ENCODE measurements at regions not wholly inside any gene's neighbourhood (a gene's known extent, or its start where the extent isn't known, plus 50 kb on each side); places are given as distances from the start of the nearest gene placed in this dataset.

- TF ChIP-seq POLR2A (IDR thresholded peaks at IDR 0.05) (no peak), CTCF (IDR thresholded peaks at IDR 0.05 in 4 of 5, conservative IDR thresholded peaks at IDR 0.05 in 1 of 5) (no peak)
- Histone ChIP-seq H3K27me3 (no peaks in the 10 kb centered on the region), H3K27ac (no peak overlapping the region), H3K4me3 (no peak overlapping the region), H3K36me3 (no peaks in the 10 kb centered on the region), H3K9me3 (no peaks in the 10 kb centered on the region), H3K4me1 (no peaks in the 10 kb centered on the region)
- intact Hi-C loops (cut with DNase I; ENCODE audit: low total_unique reads): no loop called here
- in situ Hi-C loops (cut with MboI; ENCODE audit: low sequenced_read_pairs in 4 of 4): no loop called here
- DNase-seq: no peak
- no peak for ATAC-seq
Observed at GRCh38 chr1:87201768-87202167, 126.9 kb upstream of the LMO4 start.

GRCh38 chr1:87202451-87202850, 126.2 kb upstream of the LMO4 start:
- intact Hi-C loops (cut with DNase I; ENCODE audit: low total_unique reads): no loop called here

GRCh38 chr1:87202922-87203655, 125.6 kb upstream of the LMO4 start:
- DNase-seq: no peak
- ATAC-seq: no peak
- H3K36me3 ChIP-seq: no peaks in the 10 kb centered on the region
- H3K27me3 ChIP-seq: no peaks in the 10 kb centered on the region
- H3K9me3 ChIP-seq: no peaks in the 10 kb centered on the region
- H3K4me1 ChIP-seq: no peaks in the 10 kb centered on the region
- TF ChIP-seq POLR2A (IDR thresholded peaks at IDR 0.05) (no peak), CTCF (IDR thresholded peaks at IDR 0.05 in 4 of 5, conservative IDR thresholded peaks at IDR 0.05 in 1 of 5) (no peak)
- H3K4me3 ChIP-seq: no peak overlapping the region
- no peak overlapping the region for H3K27ac ChIP-seq
- intact Hi-C loops (cut with DNase I; ENCODE audit: low total_unique reads) (no loop called here), in situ Hi-C loops (cut with MboI; ENCODE audit: low sequenced_read_pairs in 4 of 4) (no loop called here)

More at GRCh38 chr1:87202451-87202850, 126.2 kb upstream of the LMO4 start:
- Histone ChIP-seq H3K4me1 (no peaks in the 10 kb centered on the region), H3K36me3 (no peaks in the 10 kb centered on the region), H3K27ac (no peak overlapping the region), H3K27me3 (no peaks in the 10 kb centered on the region), H3K9me3 (no peaks in the 10 kb centered on the region), H3K4me3 (no peak overlapping the region)
- no peak for TF ChIP-seq CTCF (IDR thresholded peaks at IDR 0.05 in 4 of 5, conservative IDR thresholded peaks at IDR 0.05 in 1 of 5)
- TF ChIP-seq POLR2A (IDR thresholded peaks at IDR 0.05): no peak
- in situ Hi-C loops (cut with MboI; ENCODE audit: low sequenced_read_pairs in 4 of 4): no loop called here
- no peak for ATAC-seq
- no peak for DNase-seq

- in situ Hi-C loops (cut with MboI; ENCODE audit: low sequenced_read_pairs in 4 of 4) (no loop called here), intact Hi-C loops (cut with DNase I; ENCODE audit: low total_unique reads) (no loop called here)
- no peak for ATAC-seq
- no peak for DNase-seq
- Histone ChIP-seq H3K27ac (no peak overlapping the region), H3K27me3 (no peaks in the 10 kb centered on the region), H3K4me3 (no peak overlapping the region), H3K9me3 (no peaks in the 10 kb centered on the region), H3K4me1 (no peaks in the 10 kb centered on the region), H3K36me3 (no peaks in the 10 kb centered on the region)
- TF ChIP-seq POLR2A (IDR thresholded peaks at IDR 0.05) (no peak), CTCF (IDR thresholded peaks at IDR 0.05 in 4 of 5, conservative IDR thresholded peaks at IDR 0.05 in 1 of 5) (no peak)
Observed at GRCh38 chr1:87203904-87204303, 124.8 kb upstream of the LMO4 start.

GRCh38 chr1:87204441-87204840, 124.2 kb upstream of the LMO4 start:
- intact Hi-C loops (cut with DNase I; ENCODE audit: low total_unique reads): no loop called here
- H3K27ac ChIP-seq: no peak overlapping the region
- in situ Hi-C loops (cut with MboI; ENCODE audit: low sequenced_read_pairs in 4 of 4): no loop called here
- no peak for DNase-seq
- TF ChIP-seq CTCF (IDR thresholded peaks at IDR 0.05 in 4 of 5, conservative IDR thresholded peaks at IDR 0.05 in 1 of 5): no peak
- TF ChIP-seq POLR2A (IDR thresholded peaks at IDR 0.05): no peak
- no peaks in the 10 kb centered on the region for H3K4me1 ChIP-seq
- no peaks in the 10 kb centered on the region for H3K27me3 ChIP-seq
- H3K36me3 ChIP-seq: no peaks in the 10 kb centered on the region
- no peak overlapping the region for H3K4me3 ChIP-seq
- no peaks in the 10 kb centered on the region for H3K9me3 ChIP-seq
- no peak for ATAC-seq
